Central memory CD8-positive, alpha-beta T cell (primary cell): ENCODE measurements at regions not wholly inside any gene's neighbourhood (a gene's known extent, or its start where the extent isn't known, plus 50 kb on each side); places are given as distances from the start of the nearest gene placed in this dataset.
"Not testable (repeated sequence)": the region's sequence is repeated elsewhere in the genome, so short reads cannot be mapped to it uniquely, and the experiment has no call there.

Source experiments
- ATAC-seq: fragments of 150-1000 bp; cut with Tn5 transposase; replicated peaks from 2 replicates; pipeline ENCODE4 v1.10.0; 2022; ENCODE audit warnings: mild to moderate bottlenecking, moderate FRiP score, moderate number of reproducible peaks; ENCODE audit not compliant: poor library complexity, severe bottlenecking; ENCODE audit errors: extremely low read depth
- DNase-seq, 2 donors: peaks; one replicate each; pipeline ENCODE4 v3.0.0; 2021; ENCODE audit warnings: low spot score in 2 of 2
- H3K27ac Mint-ChIP-seq: one replicate; pipeline ENCODE4 v1.8.0; 2022; ENCODE audit warnings: low read depth, mild to moderate bottlenecking, moderate library complexity, mixed read lengths
- H3K27me3 Mint-ChIP-seq: one replicate; pipeline ENCODE4 v1.8.0; 2022; ENCODE audit warnings: mixed read lengths
- H3K36me3 Mint-ChIP-seq: one replicate; pipeline ENCODE4 v1.8.0; 2022; ENCODE audit warnings: mild to moderate bottlenecking, moderate library complexity, mixed read lengths; ENCODE audit not compliant: insufficient read depth
- H3K4me1 Mint-ChIP-seq: one replicate; pipeline ENCODE4 v1.8.0; 2022; ENCODE audit warnings: mixed read lengths
- H3K4me3 Mint-ChIP-seq: one replicate; pipeline ENCODE4 v1.8.0; 2022; ENCODE audit warnings: mild to moderate bottlenecking, moderate library complexity, mixed read lengths
- H3K9me3 Mint-ChIP-seq: one replicate; pipeline ENCODE4 v1.8.0; 2022; ENCODE audit warnings: mixed read lengths

GRCh38 chr1:182331387-182331786, 60.2 kb downstream of the GLUL start:
- Mint-ChIP-seq H3K9me3 (no peaks in the 10 kb centered on the region), H3K4me3 (no peak overlapping the region), H3K4me1 (no peaks in the 10 kb centered on the region), H3K27me3 (peaks cover 10% of the 10 kb centered on the region), H3K36me3 (peaks cover 3% of the 10 kb centered on the region), H3K27ac (no peak overlapping the region)
- no peak for DNase-seq
- no peak for ATAC-seq

- no peaks in the 10 kb centered on the region for H3K27me3 Mint-ChIP-seq
- no peak overlapping the region for H3K4me3 Mint-ChIP-seq
- H3K27ac Mint-ChIP-seq = no peak overlapping the region
- H3K36me3 Mint-ChIP-seq = peaks cover 3% of the 10 kb centered on the region
- DNase-seq (no peak), ATAC-seq (no peak)
- no peaks in the 10 kb centered on the region for H3K9me3 Mint-ChIP-seq
- H3K4me1 Mint-ChIP-seq = no peaks in the 10 kb centered on the region
Measured at GRCh38 chr1:182330303-182330702, 61.3 kb downstream of the GLUL start.

GRCh38 chr1:182329471-182329870, 62.1 kb downstream of the GLUL start:
- Mint-ChIP-seq H3K4me1 (no peaks in the 10 kb centered on the region), H3K4me3 (no peak overlapping the region), H3K9me3 (no peaks in the 10 kb centered on the region), H3K27me3 (no peaks in the 10 kb centered on the region), H3K27ac (no peak overlapping the region), H3K36me3 (peaks cover 1% of the 10 kb centered on the region)
- ATAC-seq (no peak), DNase-seq (no peak)

- Mint-ChIP-seq H3K27me3 (no peaks in the 10 kb centered on the region), H3K27ac (no peak overlapping the region), H3K4me1 (no peaks in the 10 kb centered on the region), H3K4me3 (no peak overlapping the region), H3K36me3 (peaks cover 1% of the 10 kb centered on the region), H3K9me3 (no peaks in the 10 kb centered on the region)
- DNase-seq (no peak), ATAC-seq (no peak)
Measured at GRCh38 chr1:182328591-182328990, 63.0 kb downstream of the GLUL start.

- H3K4me3 Mint-ChIP-seq = no peak overlapping the region
- H3K27ac Mint-ChIP-seq = no peak overlapping the region
- no peaks in the 10 kb centered on the region for H3K9me3 Mint-ChIP-seq
- peaks cover 1% of the 10 kb centered on the region for H3K36me3 Mint-ChIP-seq
- no peak for ATAC-seq
- no peak for DNase-seq
- H3K27me3 Mint-ChIP-seq = no peaks in the 10 kb centered on the region
- no peaks in the 10 kb centered on the region for H3K4me1 Mint-ChIP-seq
Measured at GRCh38 chr1:182325339-182325738, 66.3 kb downstream of the GLUL start.

GRCh38 chr1:182321532-182321931, 70.1 kb downstream of the GLUL start:
- not testable (repeated sequence) for H3K4me3 Mint-ChIP-seq, DNase-seq

GRCh38 chr1:182317611-182318161, 73.9 kb downstream of the GLUL start:
- no peak for ATAC-seq
- no peak for DNase-seq
- no peaks in the 10 kb centered on the region for H3K9me3 Mint-ChIP-seq
- H3K27me3 Mint-ChIP-seq = peaks cover 9% of the 10 kb centered on the region
- H3K27ac Mint-ChIP-seq = no peak overlapping the region
- H3K36me3 Mint-ChIP-seq = peaks cover 2% of the 10 kb centered on the region
- no peaks in the 10 kb centered on the region for H3K4me1 Mint-ChIP-seq
- H3K4me3 Mint-ChIP-seq = no peak overlapping the region

More at GRCh38 chr1:182321532-182321931, 70.1 kb downstream of the GLUL start:
- H3K9me3 Mint-ChIP-seq, H3K27me3 Mint-ChIP-seq, H3K36me3 Mint-ChIP-seq, ATAC-seq, H3K27ac Mint-ChIP-seq, H3K4me1 Mint-ChIP-seq: not testable (repeated sequence)

- H3K4me1 Mint-ChIP-seq, DNase-seq, H3K27ac Mint-ChIP-seq, H3K36me3 Mint-ChIP-seq, ATAC-seq, H3K9me3 Mint-ChIP-seq, H3K4me3 Mint-ChIP-seq: not testable (repeated sequence)
- H3K27me3 Mint-ChIP-seq = peaks cover 17% of the 10 kb centered on the region
Measured at GRCh38 chr1:182316454-182316853, 75.1 kb downstream of the GLUL start.

- DNase-seq = no peak
- peaks cover 17% of the 10 kb centered on the region for H3K27me3 Mint-ChIP-seq
- no peaks in the 10 kb centered on the region for H3K9me3 Mint-ChIP-seq
- ATAC-seq = no peak
- H3K36me3 Mint-ChIP-seq = peaks cover 2% of the 10 kb centered on the region
- H3K27ac Mint-ChIP-seq = no peak overlapping the region
- H3K4me3 Mint-ChIP-seq = no peak overlapping the region
- H3K4me1 Mint-ChIP-seq = no peaks in the 10 kb centered on the region
Measured at GRCh38 chr1:182315167-182315556, 76.4 kb downstream of the GLUL start.

GRCh38 chr1:182309631-182310351, 81.8 kb downstream of the GLUL start:
- H3K4me1 Mint-ChIP-seq = no peaks in the 10 kb centered on the region
- H3K9me3 Mint-ChIP-seq = no peaks in the 10 kb centered on the region
- no peak for DNase-seq
- H3K27me3 Mint-ChIP-seq = peaks cover 17% of the 10 kb centered on the region
- ATAC-seq = no peak
- H3K36me3 Mint-ChIP-seq = no peaks in the 10 kb centered on the region
- H3K4me3 Mint-ChIP-seq = no peak overlapping the region
- no peak overlapping the region for H3K27ac Mint-ChIP-seq

GRCh38 chr1:182308826-182309225, 82.8 kb downstream of the GLUL start:
- ATAC-seq (no peak), DNase-seq (no peak)
- no peak overlapping the region for H3K27ac Mint-ChIP-seq
- H3K4me1 Mint-ChIP-seq = no peaks in the 10 kb centered on the region
- H3K9me3 Mint-ChIP-seq = no peaks in the 10 kb centered on the region
- H3K4me3 Mint-ChIP-seq = no peak overlapping the region
- no peaks in the 10 kb centered on the region for H3K36me3 Mint-ChIP-seq
- H3K27me3 Mint-ChIP-seq = peaks cover 17% of the 10 kb centered on the region

- not testable (repeated sequence) for H3K4me3 Mint-ChIP-seq, ATAC-seq, H3K36me3 Mint-ChIP-seq, H3K4me1 Mint-ChIP-seq, H3K27ac Mint-ChIP-seq, DNase-seq, H3K27me3 Mint-ChIP-seq, H3K9me3 Mint-ChIP-seq
Measured at GRCh38 chr1:182307486-182307885, 84.1 kb downstream of the GLUL start.

- Mint-ChIP-seq H3K9me3 (no peaks in the 10 kb centered on the region), H3K27ac (no peak overlapping the region), H3K36me3 (peaks cover 2% of the 10 kb centered on the region), H3K4me1 (peaks cover 4% of the 10 kb centered on the region), H3K27me3 (no peaks in the 10 kb centered on the region), H3K4me3 (no peak overlapping the region)
- DNase-seq (no peak), ATAC-seq (no peak)
Measured at GRCh38 chr1:182305861-182306260, 85.7 kb downstream of the GLUL start.
